ENCODE measurements at regions not wholly inside any gene's neighbourhood (a gene's known extent, or its start where the extent isn't known, plus 50 kb on each side); places are given as distances from the start of the nearest gene placed in this dataset.
"Not testable (repeated sequence)": the region's sequence is repeated elsewhere in the genome, so short reads cannot be mapped to it uniquely, and the experiment has no call there.

DNA sequence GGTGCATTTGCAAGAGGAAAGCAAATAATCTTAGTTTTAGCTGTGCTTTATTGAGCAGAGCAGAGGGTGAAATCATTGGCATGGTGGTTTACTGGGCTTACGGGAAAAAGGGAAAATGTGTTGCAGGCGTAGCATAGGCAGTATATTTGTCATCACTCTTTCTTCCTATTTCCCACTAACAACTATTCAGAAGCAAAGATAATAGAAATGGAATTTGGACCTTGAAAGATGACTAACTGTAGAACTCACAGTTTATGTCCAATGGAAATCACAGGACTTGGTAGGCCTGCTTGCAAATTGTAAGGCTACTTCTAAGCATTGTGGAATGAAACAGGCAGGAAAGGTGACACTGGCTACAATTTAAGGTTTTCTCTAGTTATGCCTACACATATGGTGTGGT, 611.9 kb upstream of the MAN1A1 start:
- Mint-ChIP-seq H3K4me1 (ENCODE audit: low read depth) (no peaks in the 10 kb centered on the region), H3K9me3 (no peaks in the 10 kb centered on the region), H3K27me3 (no peaks in the 10 kb centered on the region), H3K27ac (no peak overlapping the region), H3K4me3 (no peak overlapping the region), H3K36me3 (ENCODE audit: low read depth) (no peaks in the 10 kb centered on the region)
- no peak for DNase-seq

- no peaks in the 10 kb centered on the region for H3K27me3 Mint-ChIP-seq
- no peak overlapping the region for H3K4me3 Mint-ChIP-seq
- H3K36me3 Mint-ChIP-seq (ENCODE audit: low read depth): no peaks in the 10 kb centered on the region
- H3K4me1 Mint-ChIP-seq (ENCODE audit: low read depth): no peaks in the 10 kb centered on the region
- no peak for DNase-seq
- H3K9me3 Mint-ChIP-seq: no peaks in the 10 kb centered on the region
- no peak overlapping the region for H3K27ac Mint-ChIP-seq
These were observed 610.9 kb upstream of the MAN1A1 start for GRCh38 chr6:119960456-119960855.

DNA sequence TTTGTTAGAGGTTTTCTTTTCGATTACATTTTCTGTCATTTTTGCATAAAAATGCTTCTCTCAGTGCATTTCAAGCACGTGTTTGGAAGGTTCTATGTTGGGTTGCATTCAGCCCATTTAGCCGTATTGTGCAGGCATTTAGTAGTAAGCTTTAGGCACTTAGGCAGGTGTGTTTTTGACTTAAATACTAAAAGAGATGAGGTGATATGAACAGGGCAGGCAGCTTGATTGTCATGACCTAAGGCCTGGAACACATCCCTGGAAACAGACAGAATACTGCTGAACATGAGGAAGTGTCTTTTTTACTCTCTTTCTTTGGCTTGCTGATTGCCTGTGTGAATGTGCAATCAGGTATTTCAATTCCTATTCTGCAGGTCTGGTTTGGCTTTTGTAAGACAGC, 610.5 kb upstream of the MAN1A1 start:
- H3K4me1 Mint-ChIP-seq (ENCODE audit: low read depth): no peaks in the 10 kb centered on the region
- H3K36me3 Mint-ChIP-seq (ENCODE audit: low read depth): no peaks in the 10 kb centered on the region
- H3K4me3 Mint-ChIP-seq: no peak overlapping the region
- no peak for DNase-seq
- no peaks in the 10 kb centered on the region for H3K9me3 Mint-ChIP-seq
- no peak overlapping the region for H3K27ac Mint-ChIP-seq
- no peaks in the 10 kb centered on the region for H3K27me3 Mint-ChIP-seq

- Mint-ChIP-seq H3K27ac (no peak overlapping the region), H3K4me3 (no peak overlapping the region)
These were observed 607.6 kb upstream of the MAN1A1 start for GRCh38 chr6:119957195-119957594.

DNA sequence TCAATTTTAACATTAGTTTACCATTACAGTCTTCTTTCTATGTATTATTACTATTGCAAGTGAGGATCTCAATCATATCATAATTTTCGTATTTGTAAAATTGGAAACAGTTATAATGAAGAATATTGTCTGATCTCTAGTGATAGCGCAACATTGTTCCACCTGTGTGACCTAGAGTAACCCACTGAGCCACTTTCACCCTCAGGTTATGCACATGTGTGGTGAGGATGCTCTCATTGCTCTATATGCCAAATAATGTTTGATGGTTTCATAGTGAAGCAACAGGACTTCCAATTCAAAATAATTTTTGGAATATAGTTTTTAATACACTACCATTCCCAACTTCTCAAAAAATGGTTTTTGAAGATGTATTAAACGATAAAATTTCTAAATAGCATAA, 603.1 kb upstream of the MAN1A1 start:
- no peak overlapping the region for H3K4me3 Mint-ChIP-seq
- H3K9me3 Mint-ChIP-seq: peaks cover 2% of the 10 kb centered on the region
- no peak for DNase-seq

More at GRCh38 chr6:119957195-119957594, 607.6 kb upstream of the MAN1A1 start:
- Mint-ChIP-seq H3K4me1 (ENCODE audit: low read depth) (no peaks in the 10 kb centered on the region), H3K27me3 (no peaks in the 10 kb centered on the region), H3K36me3 (ENCODE audit: low read depth) (no peaks in the 10 kb centered on the region), H3K9me3 (peaks cover 2% of the 10 kb centered on the region)
- no peak for DNase-seq

GRCh38 chr6:119950681-119951080, 601.1 kb upstream of the MAN1A1 start:
- Mint-ChIP-seq H3K9me3 (peaks cover 2% of the 10 kb centered on the region), H3K36me3 (ENCODE audit: low read depth) (no peaks in the 10 kb centered on the region), H3K4me1 (ENCODE audit: low read depth) (no peaks in the 10 kb centered on the region), H3K27me3 (no peaks in the 10 kb centered on the region), H3K27ac (no peak overlapping the region), H3K4me3 (no peak overlapping the region)
- no peak for DNase-seq

More for the DNA sequence above, 603.1 kb upstream of the MAN1A1 start:
- Mint-ChIP-seq H3K4me1 (ENCODE audit: low read depth) (no peaks in the 10 kb centered on the region), H3K27ac (no peak overlapping the region), H3K27me3 (no peaks in the 10 kb centered on the region), H3K36me3 (ENCODE audit: low read depth) (no peaks in the 10 kb centered on the region)

- Mint-ChIP-seq H3K27ac (no peak overlapping the region), H3K36me3 (ENCODE audit: low read depth) (no peaks in the 10 kb centered on the region), H3K9me3 (no peaks in the 10 kb centered on the region), H3K27me3 (peaks cover 5% of the 10 kb centered on the region), H3K4me1 (ENCODE audit: low read depth) (no peaks in the 10 kb centered on the region), H3K4me3 (no peak overlapping the region)
- no peak for DNase-seq
These were observed 592.7 kb upstream of the MAN1A1 start for GRCh38 chr6:119942078-119942752.

DNA sequence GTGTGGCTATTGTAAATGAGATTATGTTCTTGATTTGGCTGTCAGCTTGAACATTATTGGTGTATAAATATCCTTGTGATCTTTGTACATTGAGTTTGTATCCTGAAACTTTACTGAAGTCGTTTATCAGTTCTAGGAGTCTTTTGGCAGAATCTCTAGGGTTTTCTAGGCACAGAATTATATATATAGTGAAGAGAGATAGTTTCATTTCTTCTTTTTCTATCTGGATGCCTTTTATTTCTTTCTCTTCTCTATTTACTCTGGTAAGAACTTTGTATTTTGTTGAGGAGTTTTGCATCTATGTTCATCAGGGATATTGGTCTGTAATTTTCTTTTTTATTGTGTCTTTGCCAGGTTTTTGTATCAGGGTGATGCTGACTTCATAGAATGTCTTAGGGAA, 589.2 kb upstream of the MAN1A1 start:
- H3K27ac Mint-ChIP-seq: no peak overlapping the region
- DNase-seq: no peak

GRCh38 chr6:119934816-119935215, 585.3 kb upstream of the MAN1A1 start:
- Mint-ChIP-seq H3K9me3 (no peaks in the 10 kb centered on the region), H3K27me3 (no peaks in the 10 kb centered on the region), H3K4me3 (no peak overlapping the region), H3K27ac (no peak overlapping the region), H3K36me3 (ENCODE audit: low read depth) (no peaks in the 10 kb centered on the region), H3K4me1 (ENCODE audit: low read depth) (no peaks in the 10 kb centered on the region)
- DNase-seq: no peak

More for the DNA sequence above, 589.2 kb upstream of the MAN1A1 start:
- H3K4me1 Mint-ChIP-seq (ENCODE audit: low read depth): no peaks in the 10 kb centered on the region
- H3K9me3 Mint-ChIP-seq: no peaks in the 10 kb centered on the region
- peaks cover 5% of the 10 kb centered on the region for H3K27me3 Mint-ChIP-seq
- no peak overlapping the region for H3K4me3 Mint-ChIP-seq
- H3K36me3 Mint-ChIP-seq (ENCODE audit: low read depth): no peaks in the 10 kb centered on the region

DNA sequence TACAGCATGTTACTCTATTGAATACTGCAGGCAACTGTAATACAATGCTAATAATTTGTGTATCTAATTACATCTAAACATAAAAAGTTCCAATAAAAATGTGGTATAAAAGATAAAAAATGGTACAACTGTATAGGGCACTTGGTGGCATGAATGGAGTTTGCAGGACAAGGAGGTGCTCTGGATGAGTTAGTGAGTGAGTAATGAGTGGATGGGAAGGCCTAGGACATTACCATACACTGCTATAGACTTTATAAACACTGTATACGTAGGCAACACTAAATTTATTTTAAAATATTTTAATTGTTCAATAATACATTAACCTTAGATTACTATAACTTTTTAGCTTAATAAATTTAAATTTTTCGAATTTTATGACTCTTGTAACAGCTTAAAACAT, 579.6 kb upstream of the MAN1A1 start:
- H3K36me3 Mint-ChIP-seq (ENCODE audit: low read depth): no peaks in the 10 kb centered on the region
- no peak overlapping the region for H3K4me3 Mint-ChIP-seq
- no peak overlapping the region for H3K27ac Mint-ChIP-seq
- H3K27me3 Mint-ChIP-seq: no peaks in the 10 kb centered on the region
- peaks cover 20% of the 10 kb centered on the region for H3K9me3 Mint-ChIP-seq
- no peaks in the 10 kb centered on the region for H3K4me1 Mint-ChIP-seq (ENCODE audit: low read depth)
- no peak for DNase-seq

- H3K9me3 Mint-ChIP-seq: peaks cover 38% of the 10 kb centered on the region
- not testable (repeated sequence) for H3K27ac Mint-ChIP-seq; H3K4me3 Mint-ChIP-seq; DNase-seq; H3K4me1 Mint-ChIP-seq (ENCODE audit: low read depth); H3K27me3 Mint-ChIP-seq; H3K36me3 Mint-ChIP-seq (ENCODE audit: low read depth)
These were observed 575.3 kb upstream of the MAN1A1 start for GRCh38 chr6:119924888-119925287.

- no peak overlapping the region for H3K4me3 Mint-ChIP-seq
- H3K27me3 Mint-ChIP-seq: no peaks in the 10 kb centered on the region
- peaks cover 38% of the 10 kb centered on the region for H3K9me3 Mint-ChIP-seq
- DNase-seq: no peak
- H3K36me3 Mint-ChIP-seq (ENCODE audit: low read depth): no peaks in the 10 kb centered on the region
- H3K4me1 Mint-ChIP-seq (ENCODE audit: low read depth): no peaks in the 10 kb centered on the region
- no peak overlapping the region for H3K27ac Mint-ChIP-seq
These were observed 573.3 kb upstream of the MAN1A1 start for GRCh38 chr6:119922814-119923213.

DNA sequence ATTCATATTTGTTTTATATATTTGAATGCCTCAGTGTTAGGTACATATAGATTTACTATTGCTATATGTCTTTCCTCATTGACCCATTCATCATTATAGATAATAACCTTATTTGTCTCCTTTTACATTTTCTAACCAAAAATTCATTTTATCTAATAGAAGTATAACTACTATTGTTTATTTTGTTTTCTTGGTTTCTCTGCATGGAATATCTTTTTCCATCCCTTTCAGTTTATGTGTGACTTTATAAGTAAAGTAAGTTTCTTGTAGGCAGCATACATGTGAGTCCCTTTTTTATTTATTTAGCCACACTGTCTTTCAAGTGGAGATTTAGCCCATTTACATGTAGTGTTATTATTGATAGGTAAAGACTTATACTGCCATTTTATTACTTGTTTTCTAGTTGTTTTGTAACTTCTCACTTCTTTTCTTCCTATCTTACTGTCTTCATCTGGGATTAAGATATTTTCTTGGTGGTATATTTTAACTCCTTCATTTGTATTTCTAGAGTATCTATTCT, 572.0 kb upstream of the MAN1A1 start:
- H3K9me3 Mint-ChIP-seq: peaks cover 35% of the 10 kb centered on the region
- H3K4me1 Mint-ChIP-seq (ENCODE audit: low read depth): no peaks in the 10 kb centered on the region
- no peaks in the 10 kb centered on the region for H3K36me3 Mint-ChIP-seq (ENCODE audit: low read depth)
- no peak for DNase-seq
- H3K27ac Mint-ChIP-seq: no peak overlapping the region
- H3K27me3 Mint-ChIP-seq: no peaks in the 10 kb centered on the region
- H3K4me3 Mint-ChIP-seq: no peak overlapping the region

- H3K36me3 Mint-ChIP-seq (ENCODE audit: low read depth): no peaks in the 10 kb centered on the region
- no peaks in the 10 kb centered on the region for H3K4me1 Mint-ChIP-seq (ENCODE audit: low read depth)
These were observed 567.6 kb upstream of the MAN1A1 start for GRCh38 chr6:119917186-119917585.

GRCh38 chr6:119915971-119916370, 566.4 kb upstream of the MAN1A1 start:
- no peaks in the 10 kb centered on the region for H3K4me1 Mint-ChIP-seq (ENCODE audit: low read depth)
- H3K4me3 Mint-ChIP-seq: no peak overlapping the region
- no peaks in the 10 kb centered on the region for H3K36me3 Mint-ChIP-seq (ENCODE audit: low read depth)
- H3K27me3 Mint-ChIP-seq: no peaks in the 10 kb centered on the region
- DNase-seq: no peak
- peaks cover 2% of the 10 kb centered on the region for H3K9me3 Mint-ChIP-seq
- no peak overlapping the region for H3K27ac Mint-ChIP-seq

More at GRCh38 chr6:119917186-119917585, 567.6 kb upstream of the MAN1A1 start:
- no peak for DNase-seq
- Mint-ChIP-seq H3K27me3 (no peaks in the 10 kb centered on the region), H3K9me3 (peaks cover 9% of the 10 kb centered on the region), H3K27ac (no peak overlapping the region), H3K4me3 (no peak overlapping the region)
